Mesenchymal stem cell (in vitro differentiated cells and primary cell): ENCODE measurements at regions not wholly inside any gene's neighbourhood (a gene's known extent, or its start where the extent isn't known, plus 50 kb on each side); places are given as distances from the start of the nearest gene placed in this dataset.

Experiments
- DNase-seq: peaks from one replicate; pipeline ENCODE4 v3.0.0-alpha.2; 2013
- H2AFZ ChIP-seq: one replicate; pipeline ENCODE4 v1.6.1; 2013; ENCODE audit warnings: low read depth, mild to moderate bottlenecking, control low read depth, inconsistent platforms, low read length, moderate library complexity
- H2AK5ac ChIP-seq: 2 replicates; pipeline ENCODE4 v1.6.1; 2013; ENCODE audit warnings: low read length, moderate library complexity, mild to moderate bottlenecking, inconsistent platforms; ENCODE audit not compliant: severe bottlenecking
- H2BK120ac ChIP-seq: one replicate; pipeline ENCODE4 v1.6.1; 2013; ENCODE audit warnings: low read depth, mild to moderate bottlenecking, inconsistent platforms, low read length, moderate library complexity
- H2BK12ac ChIP-seq, 2 experiments: one replicate each; pipeline ENCODE4 v1.6.1; 2013; ENCODE audit warnings: inconsistent platforms in 2 of 2, low read length in 2 of 2, mild to moderate bottlenecking in 2 of 2, moderate library complexity in 2 of 2, control low read depth in 1 of 2
- H2BK15ac ChIP-seq: one replicate; pipeline ENCODE4 v1.6.1; 2013; ENCODE audit warnings: mild to moderate bottlenecking, low read depth, inconsistent platforms; ENCODE audit not compliant: poor library complexity, severe bottlenecking
- H2BK5ac ChIP-seq: 2 replicates; pipeline ENCODE4 v1.6.1; 2013; ENCODE audit warnings: low read depth, mild to moderate bottlenecking, low read length, control low read depth, inconsistent platforms; ENCODE audit not compliant: poor library complexity, severe bottlenecking
- H3K14ac ChIP-seq, 2 experiments: one replicate each; pipeline ENCODE4 v1.6.1; 2013; ENCODE audit warnings: inconsistent platforms in 2 of 2, low read length in 2 of 2, control low read depth in 1 of 2, mild to moderate bottlenecking in 1 of 2, moderate library complexity in 1 of 2
- H3K18ac ChIP-seq, 2 experiments: one replicate each; pipeline ENCODE4 v1.6.1; 2013; ENCODE audit warnings: inconsistent platforms in 2 of 2, low read length in 2 of 2, control low read depth in 1 of 2, low read depth in 1 of 2, mild to moderate bottlenecking in 1 of 2
- H3K23ac ChIP-seq, 2 experiments: one replicate each; pipeline ENCODE4 v1.6.1; 2013; ENCODE audit warnings: inconsistent platforms in 2 of 2, low read length in 2 of 2, mild to moderate bottlenecking in 2 of 2, moderate library complexity in 2 of 2, control low read depth in 1 of 2
- H3K27ac ChIP-seq: 2 replicates; pipeline ENCODE4 v1.5.1; 2013; ENCODE audit warnings: mild to moderate bottlenecking, moderate library complexity, low read length, control low read depth, inconsistent platforms; ENCODE audit not compliant: poor library complexity, severe bottlenecking
- H3K27me3 ChIP-seq, 2 experiments: 2 replicates each; pipeline versions ENCODE4 v1.6.1 to v1.7.0; 2013; ENCODE audit warnings: low read length in 2 of 2, mild to moderate bottlenecking in 2 of 2, moderate library complexity in 2 of 2, control low read depth in 1 of 2, inconsistent platforms in 1 of 2; ENCODE audit not compliant: control insufficient read depth in 1 of 2, insufficient read depth in 1 of 2
- H3K36me3 ChIP-seq, 2 experiments: 2 replicates each; pipeline versions ENCODE4 v1.6.1 to v1.7.0; 2013; ENCODE audit warnings: low read length in 2 of 2, control low read depth in 1 of 2, inconsistent platforms in 1 of 2, low read depth in 1 of 2, mild to moderate bottlenecking in 1 of 2; ENCODE audit not compliant: insufficient read depth in 2 of 2, control insufficient read depth in 1 of 2
- H3K4ac ChIP-seq, 2 experiments: one replicate each; pipeline ENCODE4 v1.6.1; 2013; ENCODE audit warnings: inconsistent platforms in 2 of 2, low read length in 2 of 2, mild to moderate bottlenecking in 2 of 2, moderate library complexity in 2 of 2, control low read depth in 1 of 2, low read depth in 1 of 2
- H3K4me1 ChIP-seq: 2 replicates; pipeline ENCODE4 v1.6.1; 2013; ENCODE audit warnings: low read depth, low read length, control low read depth; ENCODE audit not compliant: control insufficient read depth, insufficient read depth
- H3K4me2 ChIP-seq: 2 replicates; pipeline ENCODE4 v1.6.1; 2013; ENCODE audit warnings: low read length, mild to moderate bottlenecking, inconsistent platforms; ENCODE audit not compliant: poor library complexity, severe bottlenecking
- H3K4me3 ChIP-seq, 2 experiments: 2 replicates each; pipeline versions ENCODE4 v1.5.1 to v1.7.0; 2013; ENCODE audit warnings: low read length in 2 of 2, mild to moderate bottlenecking in 2 of 2, control low read depth in 1 of 2, low read depth in 1 of 2; ENCODE audit not compliant: insufficient read depth in 1 of 2
- H3K79me1 ChIP-seq: replicated peaks from 2 replicates; pipeline ENCODE4 v1.6.1; 2013; ENCODE audit warnings: mild to moderate bottlenecking, control low read depth, low read length, inconsistent platforms; ENCODE audit not compliant: poor library complexity, severe bottlenecking
- H3K9ac ChIP-seq: 2 replicates; pipeline ENCODE4 v1.7.0; 2013; ENCODE audit warnings: mild to moderate bottlenecking, low read length, moderate library complexity
- H3K9me3 ChIP-seq: 2 replicates; pipeline ENCODE4 v1.7.0; 2013; ENCODE audit warnings: mild to moderate bottlenecking, low read length; ENCODE audit not compliant: control insufficient read depth
- H4K8ac ChIP-seq: one replicate; pipeline ENCODE4 v1.6.1; 2013; ENCODE audit warnings: inconsistent platforms, mild to moderate bottlenecking, low read length, moderate library complexity
- H4K91ac ChIP-seq: one replicate; pipeline ENCODE4 v1.6.1; 2013; ENCODE audit warnings: mild to moderate bottlenecking, low read length, inconsistent platforms
- WGBS: methylation state at CpG from one replicate; pipeline ENCODE4 v1.1.7; 2013; ENCODE audit warnings: mixed read lengths; 5-methylcytosine and 5-hydroxymethylcytosine counted together

DNA sequence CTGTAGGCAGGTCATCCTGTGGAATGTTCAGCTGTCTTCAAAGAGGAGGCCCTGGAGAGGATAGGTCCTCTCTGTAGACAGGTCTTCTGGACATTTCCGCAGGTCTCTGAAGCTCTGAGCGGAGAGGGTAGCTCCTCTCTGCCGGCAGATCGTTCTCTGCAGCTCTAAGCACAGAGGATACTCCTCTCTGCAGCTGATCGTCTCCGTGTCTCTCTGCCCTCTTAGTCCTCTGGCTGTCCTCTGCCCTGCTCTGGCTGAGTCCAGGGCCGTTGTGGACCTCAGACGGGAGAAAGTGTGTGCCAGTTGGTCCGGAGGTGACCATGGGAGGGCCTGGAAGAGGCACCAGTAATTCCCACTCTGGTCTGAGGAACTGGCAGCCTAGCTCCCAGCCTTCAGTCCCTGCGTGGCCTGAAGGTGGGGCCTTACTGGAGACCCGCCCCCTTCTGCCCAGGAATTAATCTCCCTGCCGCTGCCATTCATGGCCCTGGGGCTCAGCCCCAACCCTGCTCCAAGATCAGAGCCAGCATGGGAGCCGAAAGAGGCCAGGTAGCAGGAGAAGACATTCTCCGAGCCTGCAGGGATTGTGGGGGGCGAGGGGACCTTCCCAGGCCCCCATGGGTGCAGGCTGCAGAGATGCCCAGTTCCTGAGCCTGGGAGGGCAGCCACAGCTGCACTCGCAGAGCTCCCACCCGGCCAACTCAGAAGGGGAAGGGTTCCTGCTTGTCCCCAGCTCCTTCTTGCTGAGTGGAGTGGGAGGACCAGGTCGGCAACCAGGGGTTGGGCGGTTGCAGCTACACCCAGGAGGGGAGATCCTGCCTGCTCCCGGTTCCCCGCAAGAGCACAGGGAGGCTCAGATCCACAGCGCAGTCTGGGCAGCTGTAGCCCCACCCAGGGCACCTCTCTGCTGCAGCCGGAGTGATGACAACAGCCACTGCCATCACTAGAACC is 488.7 kb downstream of the RSL24D1 start:
- no peak overlapping the region for H3K23ac ChIP-seq
- H3K4me1 ChIP-seq = no peaks in the 10 kb centered on the region
- H2BK12ac ChIP-seq = no peak overlapping the region
- no peak overlapping the region for H3K4ac ChIP-seq
- DNase-seq = no peak
- no peak overlapping the region for H4K8ac ChIP-seq
- H3K4me2 ChIP-seq = no peak overlapping the region
- H3K9me3 ChIP-seq = peaks cover 3% of the 10 kb centered on the region
- no peak overlapping the region for H2BK120ac ChIP-seq
- H3K27me3 ChIP-seq = no peaks in the 10 kb centered on the region
- no peak overlapping the region for H3K14ac ChIP-seq
- 70% methylated on average over 23 of the region's 23 CpGs for WGBS
- no peak overlapping the region for H3K9ac ChIP-seq
- no peak overlapping the region for H3K18ac ChIP-seq
- no peaks in the 10 kb centered on the region for H3K79me1 ChIP-seq
- no peak overlapping the region for H2AK5ac ChIP-seq
- H3K36me3 ChIP-seq = no peaks in the 10 kb centered on the region
- no peak overlapping the region for H2AFZ ChIP-seq
- no peak overlapping the region for H2BK5ac ChIP-seq
- no peak overlapping the region for H2BK15ac ChIP-seq
- H4K91ac ChIP-seq = no peak overlapping the region
- H3K27ac ChIP-seq = no peak overlapping the region
- H3K4me3 ChIP-seq = no peak overlapping the region

DNA sequence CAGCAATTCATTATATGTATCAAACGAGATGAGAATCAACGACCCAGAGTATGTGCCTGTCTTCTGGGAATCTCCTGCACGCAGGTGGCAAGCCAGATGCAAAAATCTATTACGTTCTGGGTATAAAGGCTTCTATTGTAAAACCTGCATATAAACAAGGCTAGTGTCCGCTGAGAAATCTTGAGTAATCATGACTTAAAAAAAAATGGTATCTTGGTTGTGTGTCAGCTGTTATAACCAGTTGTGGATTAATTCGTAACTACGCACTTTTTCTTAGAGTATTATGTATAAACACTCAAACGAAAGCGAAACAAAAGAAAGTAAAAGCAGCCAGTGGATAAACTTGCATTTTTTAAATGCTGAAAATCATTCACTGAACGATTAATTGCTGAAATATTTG is 509.1 kb downstream of the RSL24D1 start:
- Histone ChIP-seq H4K91ac (no peak overlapping the region), H3K9ac (no peak overlapping the region), H2AFZ (no peak overlapping the region)

More for the DNA sequence above, 509.1 kb downstream of the RSL24D1 start:
- Histone ChIP-seq H3K4me3 (no peak overlapping the region), H3K27ac (no peak overlapping the region), H3K14ac (no peak overlapping the region), H3K27me3 (no peaks in the 10 kb centered on the region), H3K36me3 (no peaks in the 10 kb centered on the region), H3K4me1 (no peaks in the 10 kb centered on the region), H3K4ac (no peak overlapping the region), H3K18ac (no peak overlapping the region), H3K9me3 (peaks cover 6% of the 10 kb centered on the region), H3K23ac (no peak overlapping the region), H2BK5ac (no peak overlapping the region), H3K4me2 (no peak overlapping the region), H4K8ac (no peak overlapping the region), H2AK5ac (no peak overlapping the region), H3K79me1 (no peaks in the 10 kb centered on the region), H2BK120ac (no peak overlapping the region), H2BK12ac (no peak overlapping the region), H2BK15ac (no peak overlapping the region)
- no peak for DNase-seq
- WGBS = 66% methylated on average over 6 of the region's 10 CpGs
